Astrocyte (in vitro differentiated cells and primary cell): ENCODE measurements at regions not wholly inside any gene's neighbourhood (a gene's known extent, or its start where the extent isn't known, plus 50 kb on each side); places are given as distances from the start of the nearest gene placed in this dataset.

ENCODE experiments used
- CTCF ChIP-seq: IDR thresholded peaks from 2 replicates; pipeline ENCODE4 v1.5.1; 2011; ENCODE audit warnings: low read depth, mild to moderate bottlenecking, inconsistent platforms, low read length, moderate library complexity; ENCODE audit not compliant: insufficient read depth
- EZH2 ChIP-seq: IDR thresholded peaks from 2 replicates; pipeline ENCODE4 v1.6.1; 2012; ENCODE audit warnings: mild to moderate bottlenecking, low read length, inconsistent platforms; ENCODE audit not compliant: insufficient read depth

GRCh38 chr18:28960146-28960545 is 783.2 kb upstream of the CDH2 start:
- TF ChIP-seq CTCF (no peak), EZH2 (no peak)
